ENCODE measurements at regions not wholly inside any gene's neighbourhood (a gene's known extent, or its start where the extent isn't known, plus 50 kb on each side); places are given as distances from the start of the nearest gene placed in this dataset.

- no peak for DNase-seq (ENCODE audit: low read depth)
These were observed 63.0 kb downstream of the NCOR2 start for GRCh38 chr12:124504273-124505000.

- DNase-seq (ENCODE audit: low read depth) = no peak
These were observed 64.1 kb downstream of the NCOR2 start for GRCh38 chr12:124503305-124503704.

- no peak for DNase-seq (ENCODE audit: low read depth)
These were observed 65.0 kb downstream of the NCOR2 start for GRCh38 chr12:124502379-124502778.

- no peak for DNase-seq (ENCODE audit: low read depth)
These were observed 65.6 kb downstream of the NCOR2 start for GRCh38 chr12:124501827-124502226.

GRCh38 chr12:124501112-124501561 lies 66.3 kb downstream of the NCOR2 start:
- no peak for DNase-seq (ENCODE audit: low read depth)

GRCh38 chr12:124499898-124500244 lies 67.5 kb downstream of the NCOR2 start:
- no peak for DNase-seq (ENCODE audit: low read depth)

GRCh38 chr12:124499190-124499753 lies 68.1 kb downstream of the NCOR2 start:
- no peak for DNase-seq (ENCODE audit: low read depth)

- peak; percentile 49 for DNase-seq (ENCODE audit: low read depth)
These were observed 68.9 kb downstream of the NCOR2 start for GRCh38 chr12:124498275-124499189.

- DNase-seq (ENCODE audit: low read depth) = no peak
These were observed 69.8 kb downstream of the NCOR2 start for GRCh38 chr12:124497658-124498057.

GRCh38 chr12:124497039-124497438 lies 70.4 kb downstream of the NCOR2 start:
- DNase-seq (ENCODE audit: low read depth) = no peak

GRCh38 chr12:124496584-124496983 lies 70.8 kb downstream of the NCOR2 start:
- DNase-seq (ENCODE audit: low read depth) = no peak

- DNase-seq (ENCODE audit: low read depth) = no peak
These were observed 72.0 kb downstream of the NCOR2 start for GRCh38 chr12:124495194-124495983.

- no peak for DNase-seq (ENCODE audit: low read depth)
These were observed 72.7 kb downstream of the NCOR2 start for GRCh38 chr12:124494751-124495129.

GRCh38 chr12:124493809-124494750 lies 73.3 kb downstream of the NCOR2 start:
- DNase-seq (ENCODE audit: low read depth) = no peak

- DNase-seq (ENCODE audit: low read depth) = no peak
These were observed 74.3 kb downstream of the NCOR2 start for GRCh38 chr12:124492879-124493808.

GRCh38 chr12:124491856-124492420 lies 75.5 kb downstream of the NCOR2 start:
- no peak for DNase-seq (ENCODE audit: low read depth)

GRCh38 chr12:124491310-124491709 lies 76.1 kb downstream of the NCOR2 start:
- no peak for DNase-seq (ENCODE audit: low read depth)

- no peak for DNase-seq (ENCODE audit: low read depth)
These were observed 76.7 kb downstream of the NCOR2 start for GRCh38 chr12:124490584-124491305.
